ENCODE measurements at regions not wholly inside any gene's neighbourhood (a gene's known extent, or its start where the extent isn't known, plus 50 kb on each side); places are given as distances from the start of the nearest gene placed in this dataset.

GRCh38 chr9:13508086-13508485, 228.6 kb upstream of the MPDZ start:
- no peaks in the 10 kb centered on the region for H3K79me2 ChIP-seq (ENCODE audit: control insufficient read depth, insufficient read depth, low read length)
- no peaks in the 10 kb centered on the region for H3K27me3 ChIP-seq (ENCODE audit: control insufficient read depth, extremely low read depth, insufficient read depth, low read length)
- H3K4me3 ChIP-seq (ENCODE audit: control insufficient read depth in 2 of 3, extremely low read depth in 1 of 3, insufficient read depth in 2 of 3, low read depth in 1 of 3, low read length in 3 of 3) = no peak overlapping the region
- FAIRE-seq = no peak
- H4K20me1 ChIP-seq (ENCODE audit: control insufficient read depth, extremely low read depth, insufficient read depth, low read length) = no peaks in the 10 kb centered on the region
- H3K4me1 ChIP-seq (ENCODE audit: control insufficient read depth, extremely low read depth, insufficient read depth, low read length) = peaks cover 3% of the 10 kb centered on the region
- dilution Hi-C loops (cut with MboI; ENCODE audit: extremely low pct_ligation_motif_present, low sequenced_read_pairs) = no loop called here
- no peak overlapping the region for H2AFZ ChIP-seq (ENCODE audit: control insufficient read depth, low read length)
- DNase-seq (ENCODE audit: low read depth, low spot score) = no peak
- no peaks in the 10 kb centered on the region for H3K36me3 ChIP-seq (ENCODE audit: control insufficient read depth in 2 of 2, extremely low read depth in 1 of 2, insufficient read depth in 2 of 2, low read length in 2 of 2)
- H3K9me1 ChIP-seq (ENCODE audit: control insufficient read depth, extremely low read depth, insufficient read depth, low read length) = no peaks in the 10 kb centered on the region
- TF ChIP-seq, protein P1, sequence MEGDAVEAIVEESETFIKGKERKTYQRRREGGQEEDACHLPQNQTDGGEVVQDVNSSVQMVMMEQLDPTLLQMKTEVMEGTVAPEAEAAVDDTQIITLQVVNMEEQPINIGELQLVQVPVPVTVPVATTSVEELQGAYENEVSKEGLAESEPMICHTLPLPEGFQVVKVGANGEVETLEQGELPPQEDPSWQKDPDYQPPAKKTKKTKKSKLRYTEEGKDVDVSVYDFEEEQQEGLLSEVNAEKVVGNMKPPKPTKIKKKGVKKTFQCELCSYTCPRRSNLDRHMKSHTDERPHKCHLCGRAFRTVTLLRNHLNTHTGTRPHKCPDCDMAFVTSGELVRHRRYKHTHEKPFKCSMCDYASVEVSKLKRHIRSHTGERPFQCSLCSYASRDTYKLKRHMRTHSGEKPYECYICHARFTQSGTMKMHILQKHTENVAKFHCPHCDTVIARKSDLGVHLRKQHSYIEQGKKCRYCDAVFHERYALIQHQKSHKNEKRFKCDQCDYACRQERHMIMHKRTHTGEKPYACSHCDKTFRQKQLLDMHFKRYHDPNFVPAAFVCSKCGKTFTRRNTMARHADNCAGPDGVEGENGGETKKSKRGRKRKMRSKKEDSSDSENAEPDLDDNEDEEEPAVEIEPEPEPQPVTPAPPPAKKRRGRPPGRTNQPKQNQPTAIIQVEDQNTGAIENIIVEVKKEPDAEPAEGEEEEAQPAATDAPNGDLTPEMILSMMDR (optimal IDR thresholded peaks at IDR 0.05 in 1 of 3, IDR thresholded peaks at IDR 0.05 in 1 of 3, conservative IDR thresholded peaks at IDR 0.05 in 1 of 3; ENCODE audit: extremely low read depth in 1 of 3, insufficient read depth in 2 of 3, low read length in 3 of 3) = no peak
- TF ChIP-seq EZH2 (IDR thresholded peaks at IDR 0.05; ENCODE audit: low read length) = no peak
- H3K9ac ChIP-seq (ENCODE audit: control insufficient read depth, extremely low read depth, insufficient read depth, low read length) = no peak overlapping the region
- no peaks in the 10 kb centered on the region for H3K9me3 ChIP-seq (ENCODE audit: control insufficient read depth, low read depth, low read length)
- no peak overlapping the region for H3K27ac ChIP-seq (ENCODE audit: control insufficient read depth, insufficient read depth, low read length)
- no peak overlapping the region for H3K4me2 ChIP-seq (ENCODE audit: control insufficient read depth, extremely low read depth, insufficient read depth, low read depth, low read length)

DNA sequence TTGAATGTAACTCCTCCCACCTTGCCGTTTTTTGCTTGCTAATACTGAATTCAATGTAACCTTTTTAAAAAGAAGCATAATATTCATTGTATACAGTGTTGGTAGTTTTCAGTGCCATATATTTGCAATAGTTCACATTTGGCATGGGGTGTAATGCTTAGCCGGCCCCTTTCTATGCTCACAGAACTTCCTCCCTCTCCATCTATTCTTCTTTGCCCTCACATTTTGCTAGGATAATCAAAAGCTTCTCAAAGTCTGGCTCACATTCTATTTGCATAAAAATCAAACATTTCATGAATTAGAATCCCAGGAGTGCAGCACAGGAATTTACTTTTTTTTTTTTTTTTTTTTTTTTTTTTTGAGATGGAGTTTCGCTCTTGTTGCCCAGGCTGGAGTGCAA, 226.3 kb upstream of the MPDZ start:
- no peak overlapping the region for H3K4me2 ChIP-seq (ENCODE audit: control insufficient read depth, extremely low read depth, insufficient read depth, low read depth, low read length)
- H3K4me3 ChIP-seq (ENCODE audit: control insufficient read depth in 2 of 3, extremely low read depth in 1 of 3, insufficient read depth in 2 of 3, low read depth in 1 of 3, low read length in 3 of 3) = no peak overlapping the region
- no peak for TF ChIP-seq EZH2 (IDR thresholded peaks at IDR 0.05; ENCODE audit: low read length)
- TF ChIP-seq, protein P1 (optimal IDR thresholded peaks at IDR 0.05 in 1 of 3, IDR thresholded peaks at IDR 0.05 in 1 of 3, conservative IDR thresholded peaks at IDR 0.05 in 1 of 3; ENCODE audit: extremely low read depth in 1 of 3, insufficient read depth in 2 of 3, low read length in 3 of 3) = no peak
- no peaks in the 10 kb centered on the region for H3K9me1 ChIP-seq (ENCODE audit: control insufficient read depth, extremely low read depth, insufficient read depth, low read length)
- no peaks in the 10 kb centered on the region for H3K4me1 ChIP-seq (ENCODE audit: control insufficient read depth, extremely low read depth, insufficient read depth, low read length)
- no peak for DNase-seq (ENCODE audit: low read depth, low spot score)
- H3K36me3 ChIP-seq (ENCODE audit: control insufficient read depth in 2 of 2, extremely low read depth in 1 of 2, insufficient read depth in 2 of 2, low read length in 2 of 2) = no peaks in the 10 kb centered on the region
- no peaks in the 10 kb centered on the region for H4K20me1 ChIP-seq (ENCODE audit: control insufficient read depth, extremely low read depth, insufficient read depth, low read length)
- no peaks in the 10 kb centered on the region for H3K9me3 ChIP-seq (ENCODE audit: control insufficient read depth, low read depth, low read length)
- H3K27me3 ChIP-seq (ENCODE audit: control insufficient read depth, extremely low read depth, insufficient read depth, low read length) = no peaks in the 10 kb centered on the region
- H3K79me2 ChIP-seq (ENCODE audit: control insufficient read depth, insufficient read depth, low read length) = no peaks in the 10 kb centered on the region
- H2AFZ ChIP-seq (ENCODE audit: control insufficient read depth, low read length) = no peak overlapping the region
- H3K9ac ChIP-seq (ENCODE audit: control insufficient read depth, extremely low read depth, insufficient read depth, low read length) = no peak overlapping the region
- no peak overlapping the region for H3K27ac ChIP-seq (ENCODE audit: control insufficient read depth, insufficient read depth, low read length)
- dilution Hi-C loops (cut with MboI; ENCODE audit: extremely low pct_ligation_motif_present, low sequenced_read_pairs) = no loop called here
- no peak for FAIRE-seq

All from keratinocyte (primary cell).